ENCODE measurements at regions not wholly inside any gene's neighbourhood (a gene's known extent, or its start where the extent isn't known, plus 50 kb on each side); places are given as distances from the start of the nearest gene placed in this dataset.

DNA sequence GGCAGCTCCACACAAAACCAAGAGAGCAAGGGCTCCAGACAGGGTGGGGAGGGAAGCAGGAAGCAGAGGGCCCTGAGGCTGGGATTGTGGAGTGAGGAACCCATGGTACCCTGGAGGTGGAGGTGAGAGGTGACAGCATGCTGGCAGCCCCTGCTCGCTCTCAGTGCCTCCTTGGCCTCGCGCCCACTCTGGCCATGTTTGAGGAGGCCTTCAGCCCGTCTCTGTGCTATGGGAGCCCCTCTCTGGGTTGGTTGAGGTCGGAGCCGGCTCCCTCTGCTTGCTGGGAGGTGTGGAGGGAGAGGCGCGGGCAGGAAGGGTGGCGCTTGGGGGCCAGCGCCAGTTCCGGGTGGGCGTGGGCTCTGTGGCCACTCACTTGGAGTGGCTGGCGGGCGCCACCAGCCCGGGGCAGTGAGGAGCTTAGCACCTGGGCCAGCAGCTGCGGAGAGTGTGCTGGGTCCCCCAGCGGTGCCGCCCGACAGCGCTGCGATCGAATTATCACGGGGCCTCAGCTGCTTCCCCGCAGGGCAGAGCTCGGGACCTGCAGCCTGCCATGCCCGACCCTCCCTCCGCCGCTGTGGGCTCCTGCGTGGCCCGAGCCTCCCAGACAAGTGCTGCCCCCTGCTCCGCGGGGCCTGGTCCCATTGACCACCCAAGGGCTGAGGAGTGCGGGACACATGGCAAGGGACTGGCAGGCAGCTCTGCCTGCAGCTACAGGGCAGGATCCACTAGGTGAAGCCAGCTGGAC, 196.0 kb downstream of the DACT1 start:
- TF ChIP-seq, protein P1, sequence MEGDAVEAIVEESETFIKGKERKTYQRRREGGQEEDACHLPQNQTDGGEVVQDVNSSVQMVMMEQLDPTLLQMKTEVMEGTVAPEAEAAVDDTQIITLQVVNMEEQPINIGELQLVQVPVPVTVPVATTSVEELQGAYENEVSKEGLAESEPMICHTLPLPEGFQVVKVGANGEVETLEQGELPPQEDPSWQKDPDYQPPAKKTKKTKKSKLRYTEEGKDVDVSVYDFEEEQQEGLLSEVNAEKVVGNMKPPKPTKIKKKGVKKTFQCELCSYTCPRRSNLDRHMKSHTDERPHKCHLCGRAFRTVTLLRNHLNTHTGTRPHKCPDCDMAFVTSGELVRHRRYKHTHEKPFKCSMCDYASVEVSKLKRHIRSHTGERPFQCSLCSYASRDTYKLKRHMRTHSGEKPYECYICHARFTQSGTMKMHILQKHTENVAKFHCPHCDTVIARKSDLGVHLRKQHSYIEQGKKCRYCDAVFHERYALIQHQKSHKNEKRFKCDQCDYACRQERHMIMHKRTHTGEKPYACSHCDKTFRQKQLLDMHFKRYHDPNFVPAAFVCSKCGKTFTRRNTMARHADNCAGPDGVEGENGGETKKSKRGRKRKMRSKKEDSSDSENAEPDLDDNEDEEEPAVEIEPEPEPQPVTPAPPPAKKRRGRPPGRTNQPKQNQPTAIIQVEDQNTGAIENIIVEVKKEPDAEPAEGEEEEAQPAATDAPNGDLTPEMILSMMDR (IDR thresholded peaks at IDR 0.05; ENCODE audit: extremely low read depth, insufficient read depth, missing control alignments) = no peak
- DNase-seq (ENCODE audit: low spot score) = no peak
- in situ Hi-C loops (cut with MboI; ENCODE audit: low pct_unique_long_range_greater_than_20kb, low sequenced_read_pairs, unreplicated experiment) = no loop called here

- no peak for DNase-seq (ENCODE audit: low spot score)
- in situ Hi-C loops (cut with MboI; ENCODE audit: low pct_unique_long_range_greater_than_20kb, low sequenced_read_pairs, unreplicated experiment) = no loop called here
Observed at GRCh38 chr14:58836303-58836974, 198.7 kb downstream of the DACT1 start.

GRCh38 chr14:58839233-58839632, 201.5 kb downstream of the DACT1 start:
- TF ChIP-seq, protein P1 (IDR thresholded peaks at IDR 0.05; ENCODE audit: extremely low read depth, insufficient read depth, missing control alignments) = no peak
- in situ Hi-C loops (cut with MboI; ENCODE audit: low pct_unique_long_range_greater_than_20kb, low sequenced_read_pairs, unreplicated experiment) = no loop called here
- no peak for DNase-seq (ENCODE audit: low spot score)

More at GRCh38 chr14:58836303-58836974, 198.7 kb downstream of the DACT1 start:
- TF ChIP-seq, protein P1 (IDR thresholded peaks at IDR 0.05; ENCODE audit: extremely low read depth, insufficient read depth, missing control alignments) = no peak

GRCh38 chr14:58844544-58844943, 206.8 kb downstream of the DACT1 start:
- in situ Hi-C loops (cut with MboI; ENCODE audit: low pct_unique_long_range_greater_than_20kb, low sequenced_read_pairs, unreplicated experiment) = no loop called here
- DNase-seq (ENCODE audit: low spot score) = no peak

GRCh38 chr14:58846682-58847465, 209.1 kb downstream of the DACT1 start:
- no peak for DNase-seq (ENCODE audit: low spot score)
- in situ Hi-C loops (cut with MboI; ENCODE audit: low pct_unique_long_range_greater_than_20kb, low sequenced_read_pairs, unreplicated experiment) = no loop called here
- TF ChIP-seq, protein P1 (IDR thresholded peaks at IDR 0.05; ENCODE audit: extremely low read depth, insufficient read depth, missing control alignments) = no peak

More at GRCh38 chr14:58844544-58844943, 206.8 kb downstream of the DACT1 start:
- TF ChIP-seq, protein P1 (IDR thresholded peaks at IDR 0.05; ENCODE audit: extremely low read depth, insufficient read depth, missing control alignments) = no peak

- TF ChIP-seq, protein P1 (IDR thresholded peaks at IDR 0.05; ENCODE audit: extremely low read depth, insufficient read depth, missing control alignments) = no peak
Observed at GRCh38 chr14:58848365-58848764, 210.6 kb downstream of the DACT1 start.

More at GRCh38 chr14:58848365-58848764, 210.6 kb downstream of the DACT1 start:
- in situ Hi-C loops (cut with MboI; ENCODE audit: low pct_unique_long_range_greater_than_20kb, low sequenced_read_pairs, unreplicated experiment) = no loop called here
- DNase-seq (ENCODE audit: low spot score) = no peak

Measured in GM13977 (cell line).